ENCODE measurements at regions not wholly inside any gene's neighbourhood (a gene's known extent, or its start where the extent isn't known, plus 50 kb on each side); places are given as distances from the start of the nearest gene placed in this dataset.
"Not testable (repeated sequence)": the region's sequence is repeated elsewhere in the genome, so short reads cannot be mapped to it uniquely, and the experiment has no call there.

GRCh38 chr7:121745856-121746255 lies 127.1 kb upstream of the PTPRZ1 start:
- DNase-seq (ENCODE audit: low read depth, low spot score): no peak
- Histone ChIP-seq H3K36me3 (ENCODE audit: control insufficient read depth, insufficient read depth, low read length) (no peaks in the 10 kb centered on the region), H3K9me3 (ENCODE audit: control insufficient read depth, insufficient read depth, low read length) (no peaks in the 10 kb centered on the region), H3K27me3 (ENCODE audit: control insufficient read depth, insufficient read depth, low read length) (no peaks in the 10 kb centered on the region), H3K4me1 (ENCODE audit: control insufficient read depth, insufficient read depth, low read length) (no peaks in the 10 kb centered on the region), H3K27ac (ENCODE audit: low read length) (no peak overlapping the region), H3K4me3 (ENCODE audit: low read length) (no peak overlapping the region)
- no CpG with 5 or more reads among the region's 1 CpG for WGBS (ENCODE audit: insufficient coverage, insufficient read length)

- DNase-seq (ENCODE audit: low read depth, low spot score): no peak
- no CpG with 5 or more reads among the region's 2 CpGs for WGBS (ENCODE audit: insufficient coverage, insufficient read length)
- Histone ChIP-seq H3K27me3 (ENCODE audit: control insufficient read depth, insufficient read depth, low read length) (no peaks in the 10 kb centered on the region), H3K27ac (ENCODE audit: low read length) (no peak overlapping the region), H3K4me1 (ENCODE audit: control insufficient read depth, insufficient read depth, low read length) (no peaks in the 10 kb centered on the region), H3K4me3 (ENCODE audit: low read length) (no peak overlapping the region), H3K9me3 (ENCODE audit: control insufficient read depth, insufficient read depth, low read length) (no peaks in the 10 kb centered on the region), H3K36me3 (ENCODE audit: control insufficient read depth, insufficient read depth, low read length) (no peaks in the 10 kb centered on the region)
Measured at GRCh38 chr7:121744877-121745276, 128.1 kb upstream of the PTPRZ1 start.

GRCh38 chr7:121744319-121744718 lies 128.6 kb upstream of the PTPRZ1 start:
- Histone ChIP-seq H3K4me1 (ENCODE audit: control insufficient read depth, insufficient read depth, low read length) (no peaks in the 10 kb centered on the region), H3K9me3 (ENCODE audit: control insufficient read depth, insufficient read depth, low read length) (no peaks in the 10 kb centered on the region), H3K36me3 (ENCODE audit: control insufficient read depth, insufficient read depth, low read length) (no peaks in the 10 kb centered on the region), H3K27ac (ENCODE audit: low read length) (no peak overlapping the region), H3K4me3 (ENCODE audit: low read length) (no peak overlapping the region), H3K27me3 (ENCODE audit: control insufficient read depth, insufficient read depth, low read length) (no peaks in the 10 kb centered on the region)
- no peak for DNase-seq (ENCODE audit: low read depth, low spot score)
- no CpG with 5 or more reads among the region's 3 CpGs for WGBS (ENCODE audit: insufficient coverage, insufficient read length)

- Histone ChIP-seq H3K9me3 (ENCODE audit: control insufficient read depth, insufficient read depth, low read length) (no peaks in the 10 kb centered on the region), H3K4me1 (ENCODE audit: control insufficient read depth, insufficient read depth, low read length) (no peaks in the 10 kb centered on the region), H3K27me3 (ENCODE audit: control insufficient read depth, insufficient read depth, low read length) (no peaks in the 10 kb centered on the region), H3K27ac (ENCODE audit: low read length) (no peak overlapping the region), H3K36me3 (ENCODE audit: control insufficient read depth, insufficient read depth, low read length) (no peaks in the 10 kb centered on the region), H3K4me3 (ENCODE audit: low read length) (no peak overlapping the region)
- DNase-seq (ENCODE audit: low read depth, low spot score): no peak
Measured at GRCh38 chr7:121741896-121742295, 131.1 kb upstream of the PTPRZ1 start.

GRCh38 chr7:121739465-121739864 lies 133.5 kb upstream of the PTPRZ1 start:
- no peak for DNase-seq (ENCODE audit: low read depth, low spot score)
- H3K27ac ChIP-seq (ENCODE audit: low read length): no peak overlapping the region
- H3K4me1 ChIP-seq (ENCODE audit: control insufficient read depth, insufficient read depth, low read length): no peaks in the 10 kb centered on the region
- no peaks in the 10 kb centered on the region for H3K9me3 ChIP-seq (ENCODE audit: control insufficient read depth, insufficient read depth, low read length)
- no peaks in the 10 kb centered on the region for H3K36me3 ChIP-seq (ENCODE audit: control insufficient read depth, insufficient read depth, low read length)
- no CpG with 5 or more reads among the region's 3 CpGs for WGBS (ENCODE audit: insufficient coverage, insufficient read length)
- H3K4me3 ChIP-seq (ENCODE audit: low read length): no peak overlapping the region
- no peaks in the 10 kb centered on the region for H3K27me3 ChIP-seq (ENCODE audit: control insufficient read depth, insufficient read depth, low read length)

GRCh38 chr7:121730869-121731268 lies 142.1 kb upstream of the PTPRZ1 start:
- H3K36me3 ChIP-seq (ENCODE audit: control insufficient read depth, insufficient read depth, low read length): no peaks in the 10 kb centered on the region
- H3K27ac ChIP-seq (ENCODE audit: low read length): no peak overlapping the region
- H3K4me3 ChIP-seq (ENCODE audit: low read length): no peak overlapping the region
- DNase-seq (ENCODE audit: low read depth, low spot score): no peak
- H3K4me1 ChIP-seq (ENCODE audit: control insufficient read depth, insufficient read depth, low read length): no peaks in the 10 kb centered on the region
- no peaks in the 10 kb centered on the region; the same call in 1 of the 2 replicates for H3K9me3 ChIP-seq (ENCODE audit: control insufficient read depth, insufficient read depth, low read length)
- H3K27me3 ChIP-seq (ENCODE audit: control insufficient read depth, insufficient read depth, low read length): no peaks in the 10 kb centered on the region; the same call in 1 of the 2 replicates

- Histone ChIP-seq H3K36me3 (ENCODE audit: control insufficient read depth, insufficient read depth, low read length) (no peaks in the 10 kb centered on the region), H3K4me1 (ENCODE audit: control insufficient read depth, insufficient read depth, low read length) (no peaks in the 10 kb centered on the region), H3K4me3 (ENCODE audit: low read length) (no peak overlapping the region), H3K27me3 (ENCODE audit: control insufficient read depth, insufficient read depth, low read length) (no peaks in the 10 kb centered on the region), H3K27ac (ENCODE audit: low read length) (no peak overlapping the region), H3K9me3 (ENCODE audit: control insufficient read depth, insufficient read depth, low read length) (no peaks in the 10 kb centered on the region)
- DNase-seq (ENCODE audit: low read depth, low spot score): no peak
- no CpG with 5 or more reads among the region's 3 CpGs for WGBS (ENCODE audit: insufficient coverage, insufficient read length)
Measured at GRCh38 chr7:121714559-121715303, 158.2 kb upstream of the PTPRZ1 start.

- not testable (repeated sequence) for H3K9me3 ChIP-seq (ENCODE audit: control insufficient read depth, insufficient read depth, low read length); H3K4me1 ChIP-seq (ENCODE audit: control insufficient read depth, insufficient read depth, low read length); H3K27ac ChIP-seq (ENCODE audit: low read length); H3K4me3 ChIP-seq (ENCODE audit: low read length); H3K27me3 ChIP-seq (ENCODE audit: control insufficient read depth, insufficient read depth, low read length); DNase-seq (ENCODE audit: low read depth, low spot score); H3K36me3 ChIP-seq (ENCODE audit: control insufficient read depth, insufficient read depth, low read length)
- no CpG with 5 or more reads among the region's 5 CpGs for WGBS (ENCODE audit: insufficient coverage, insufficient read length)
Measured at GRCh38 chr7:121712961-121713360, 160.0 kb upstream of the PTPRZ1 start.

GRCh38 chr7:121697731-121698316 lies 175.1 kb upstream of the PTPRZ1 start:
- no CpG with 5 or more reads among the region's 2 CpGs for WGBS (ENCODE audit: insufficient coverage, insufficient read length)
- no peaks in the 10 kb centered on the region for H3K9me3 ChIP-seq (ENCODE audit: control insufficient read depth, insufficient read depth, low read length)
- no peaks in the 10 kb centered on the region for H3K4me1 ChIP-seq (ENCODE audit: control insufficient read depth, insufficient read depth, low read length)
- no peak for DNase-seq (ENCODE audit: low read depth, low spot score)
- H3K36me3 ChIP-seq (ENCODE audit: control insufficient read depth, insufficient read depth, low read length): no peaks in the 10 kb centered on the region
- H3K27me3 ChIP-seq (ENCODE audit: control insufficient read depth, insufficient read depth, low read length): no peaks in the 10 kb centered on the region
- no peak overlapping the region for H3K27ac ChIP-seq (ENCODE audit: low read length)
- H3K4me3 ChIP-seq (ENCODE audit: low read length): no peak overlapping the region

GRCh38 chr7:121696954-121697353 lies 176.0 kb upstream of the PTPRZ1 start:
- H3K27me3 ChIP-seq (ENCODE audit: control insufficient read depth, insufficient read depth, low read length): no peaks in the 10 kb centered on the region
- H3K36me3 ChIP-seq (ENCODE audit: control insufficient read depth, insufficient read depth, low read length): no peaks in the 10 kb centered on the region
- no CpG with 5 or more reads among the region's 1 CpG for WGBS (ENCODE audit: insufficient coverage, insufficient read length)
- H3K27ac ChIP-seq (ENCODE audit: low read length): no peak overlapping the region
- H3K4me3 ChIP-seq (ENCODE audit: low read length): no peak overlapping the region
- H3K4me1 ChIP-seq (ENCODE audit: control insufficient read depth, insufficient read depth, low read length): no peaks in the 10 kb centered on the region
- H3K9me3 ChIP-seq (ENCODE audit: control insufficient read depth, insufficient read depth, low read length): no peaks in the 10 kb centered on the region
- DNase-seq (ENCODE audit: low read depth, low spot score): no peak

- Histone ChIP-seq H3K9me3 (ENCODE audit: control insufficient read depth, insufficient read depth, low read length) (no peaks in the 10 kb centered on the region), H3K27me3 (ENCODE audit: control insufficient read depth, insufficient read depth, low read length) (no peaks in the 10 kb centered on the region), H3K4me3 (ENCODE audit: low read length) (no peak overlapping the region), H3K4me1 (ENCODE audit: control insufficient read depth, insufficient read depth, low read length) (no peaks in the 10 kb centered on the region), H3K27ac (ENCODE audit: low read length) (no peak overlapping the region), H3K36me3 (ENCODE audit: control insufficient read depth, insufficient read depth, low read length) (no peaks in the 10 kb centered on the region)
- WGBS (ENCODE audit: insufficient coverage, insufficient read length): no CpG with 5 or more reads among the region's 3 CpGs
- no peak for DNase-seq (ENCODE audit: low read depth, low spot score)
Measured at GRCh38 chr7:121689749-121690148, 183.2 kb upstream of the PTPRZ1 start.

All from iPS DF 6.9 (cell line).